ENCODE measurements at regions not wholly inside any gene's neighbourhood (a gene's known extent, or its start where the extent isn't known, plus 50 kb on each side); places are given as distances from the start of the nearest gene placed in this dataset.

DNA sequence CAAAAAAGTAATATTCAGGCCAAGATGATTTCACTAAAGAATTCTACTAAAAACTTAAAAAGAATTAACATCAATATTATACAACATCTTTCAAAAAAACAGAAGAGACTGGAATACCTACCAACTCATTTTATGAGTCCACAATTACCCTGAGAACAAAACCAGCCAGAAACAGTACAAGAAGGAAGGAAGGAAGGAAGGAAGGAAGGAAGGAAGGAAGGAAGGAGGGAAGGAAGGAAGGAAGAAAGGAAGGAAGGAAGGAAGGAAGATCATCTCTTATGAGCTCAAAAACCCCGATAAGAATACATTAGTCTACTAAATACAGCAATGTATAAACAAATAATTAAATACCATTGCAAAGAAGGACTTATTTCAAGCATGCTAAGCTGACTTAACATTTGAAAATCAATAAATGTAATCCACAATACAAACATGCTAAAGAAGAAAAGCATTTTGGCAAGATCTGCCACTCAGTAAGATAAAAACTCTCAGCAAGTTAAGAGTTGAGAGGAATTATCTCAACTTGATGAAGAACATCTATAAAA, 149.9 kb upstream of the RGS18 start:
- WGBS, 5 donors: 50 to 70% (median 60%) methylated on average over 1 of the region's 1 CpG
- H3K36me3 ChIP-seq: no peaks in the 10 kb centered on the region
- TF ChIP-seq POLR2A (IDR thresholded peaks at IDR 0.05) (no peak), POLR2AphosphoS5 (IDR thresholded peaks at IDR 0.05) (no peak)
- TF ChIP-seq, protein P1, sequence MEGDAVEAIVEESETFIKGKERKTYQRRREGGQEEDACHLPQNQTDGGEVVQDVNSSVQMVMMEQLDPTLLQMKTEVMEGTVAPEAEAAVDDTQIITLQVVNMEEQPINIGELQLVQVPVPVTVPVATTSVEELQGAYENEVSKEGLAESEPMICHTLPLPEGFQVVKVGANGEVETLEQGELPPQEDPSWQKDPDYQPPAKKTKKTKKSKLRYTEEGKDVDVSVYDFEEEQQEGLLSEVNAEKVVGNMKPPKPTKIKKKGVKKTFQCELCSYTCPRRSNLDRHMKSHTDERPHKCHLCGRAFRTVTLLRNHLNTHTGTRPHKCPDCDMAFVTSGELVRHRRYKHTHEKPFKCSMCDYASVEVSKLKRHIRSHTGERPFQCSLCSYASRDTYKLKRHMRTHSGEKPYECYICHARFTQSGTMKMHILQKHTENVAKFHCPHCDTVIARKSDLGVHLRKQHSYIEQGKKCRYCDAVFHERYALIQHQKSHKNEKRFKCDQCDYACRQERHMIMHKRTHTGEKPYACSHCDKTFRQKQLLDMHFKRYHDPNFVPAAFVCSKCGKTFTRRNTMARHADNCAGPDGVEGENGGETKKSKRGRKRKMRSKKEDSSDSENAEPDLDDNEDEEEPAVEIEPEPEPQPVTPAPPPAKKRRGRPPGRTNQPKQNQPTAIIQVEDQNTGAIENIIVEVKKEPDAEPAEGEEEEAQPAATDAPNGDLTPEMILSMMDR (IDR thresholded peaks at IDR 0.05 in 8 of 11, conservative IDR thresholded peaks at IDR 0.05 in 3 of 11): no peak
- H3K4me1 ChIP-seq: no peaks in the 10 kb centered on the region
- DNase-seq: no peak
- no peak overlapping the region for H3K4me3 ChIP-seq
- no peaks in the 10 kb centered on the region for H3K9me3 ChIP-seq
- H3K27ac ChIP-seq: no peak overlapping the region
- intact Hi-C loops (cut with DNase I; ENCODE audit: low total_unique reads): no loop called here
- H3K27me3 ChIP-seq (replicated peaks in 1 of 7): no peaks in the 10 kb centered on the region

DNA sequence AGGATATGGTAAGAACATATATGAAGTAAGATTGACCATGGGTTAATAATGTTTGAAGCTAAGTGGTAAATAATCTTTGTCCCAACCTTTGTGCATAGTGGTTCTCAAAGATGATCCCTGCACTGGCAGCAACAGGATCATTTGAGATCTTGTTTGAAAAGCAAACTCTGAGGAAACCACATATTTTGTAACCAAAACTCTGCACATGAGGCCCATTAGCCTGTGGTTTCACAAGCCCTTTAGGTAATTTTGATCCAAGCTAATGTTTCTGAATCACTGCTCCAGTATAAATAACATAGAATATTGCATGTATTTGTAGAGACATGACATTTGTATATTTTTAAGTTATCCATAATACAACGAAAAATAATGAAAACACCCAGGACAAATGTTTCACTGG, 147.9 kb upstream of the RGS18 start:
- intact Hi-C loops (cut with DNase I; ENCODE audit: low total_unique reads): no loop called here
- Histone ChIP-seq H3K27ac (no peak overlapping the region), H3K4me1 (no peaks in the 10 kb centered on the region), H3K9me3 (no peaks in the 10 kb centered on the region), H3K4me3 (no peak overlapping the region), H3K36me3 (no peaks in the 10 kb centered on the region), H3K27me3 (replicated peaks in 1 of 7) (no peaks in the 10 kb centered on the region)
- TF ChIP-seq, protein P1 (IDR thresholded peaks at IDR 0.05 in 8 of 11, conservative IDR thresholded peaks at IDR 0.05 in 3 of 11): no peak
- TF ChIP-seq POLR2AphosphoS5 (IDR thresholded peaks at IDR 0.05) (no peak), POLR2A (IDR thresholded peaks at IDR 0.05) (no peak)
- DNase-seq: no peak
- 87 to 93% (median 91%) methylated on average over 1 of the region's 1 CpG for WGBS, 5 donors

DNA sequence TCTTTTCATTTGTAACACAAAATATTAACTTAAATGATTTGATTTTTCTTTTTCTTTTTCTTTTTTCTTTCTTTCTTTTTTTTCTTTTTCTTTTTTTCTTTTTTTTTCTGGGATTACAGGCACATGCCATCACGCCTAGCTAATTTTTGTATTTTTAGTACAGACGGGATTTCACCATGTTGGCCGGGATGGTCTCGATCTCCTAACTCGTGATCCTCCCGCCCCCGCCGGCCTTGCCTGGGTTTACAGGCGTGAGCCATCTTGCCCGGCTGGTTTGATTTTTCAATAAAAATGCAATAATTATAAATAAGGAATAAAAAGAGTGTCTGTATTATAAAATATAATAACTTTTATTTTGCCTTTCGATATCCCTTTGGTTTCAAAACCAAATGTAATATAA, 146.7 kb upstream of the RGS18 start:
- no peak overlapping the region for H3K4me3 ChIP-seq
- 93 to 98% (median 96%) methylated on average over 11 of the region's 11 CpGs for WGBS, 5 donors
- H3K4me1 ChIP-seq: no peaks in the 10 kb centered on the region
- no peaks in the 10 kb centered on the region for H3K36me3 ChIP-seq
- TF ChIP-seq, protein P1 (IDR thresholded peaks at IDR 0.05 in 8 of 11, conservative IDR thresholded peaks at IDR 0.05 in 3 of 11): no peak
- TF ChIP-seq POLR2AphosphoS5 (IDR thresholded peaks at IDR 0.05) (no peak), POLR2A (IDR thresholded peaks at IDR 0.05) (no peak)
- no peak for DNase-seq
- no peak overlapping the region for H3K27ac ChIP-seq
- H3K9me3 ChIP-seq: no peaks in the 10 kb centered on the region
- intact Hi-C loops (cut with DNase I; ENCODE audit: low total_unique reads): no loop called here
- H3K27me3 ChIP-seq (replicated peaks in 1 of 7): no peaks in the 10 kb centered on the region

GRCh38 chr1:192022827-192023226, 135.4 kb upstream of the RGS18 start:
- no peaks in the 10 kb centered on the region for H3K36me3 ChIP-seq
- TF ChIP-seq, protein P1 (IDR thresholded peaks at IDR 0.05 in 8 of 11, conservative IDR thresholded peaks at IDR 0.05 in 3 of 11): no peak
- TF ChIP-seq POLR2A (IDR thresholded peaks at IDR 0.05) (no peak), POLR2AphosphoS5 (IDR thresholded peaks at IDR 0.05) (no peak)
- no peak overlapping the region for H3K4me3 ChIP-seq
- WGBS, 5 donors: 80 to 95% (median 86%) methylated on average over 3 of the region's 3 CpGs
- no peaks in the 10 kb centered on the region for H3K27me3 ChIP-seq (replicated peaks in 1 of 7)
- H3K4me1 ChIP-seq: no peaks in the 10 kb centered on the region
- H3K9me3 ChIP-seq: peaks cover 0 to 25% (median 7%) of the 10 kb centered on the region in 8 donors
- intact Hi-C loops (cut with DNase I; ENCODE audit: low total_unique reads): no loop called here
- no peak overlapping the region for H3K27ac ChIP-seq
- DNase-seq: no peak
